ENCODE measurements at regions not wholly inside any gene's neighbourhood (a gene's known extent, or its start where the extent isn't known, plus 50 kb on each side); places are given as distances from the start of the nearest gene placed in this dataset.

DNA sequence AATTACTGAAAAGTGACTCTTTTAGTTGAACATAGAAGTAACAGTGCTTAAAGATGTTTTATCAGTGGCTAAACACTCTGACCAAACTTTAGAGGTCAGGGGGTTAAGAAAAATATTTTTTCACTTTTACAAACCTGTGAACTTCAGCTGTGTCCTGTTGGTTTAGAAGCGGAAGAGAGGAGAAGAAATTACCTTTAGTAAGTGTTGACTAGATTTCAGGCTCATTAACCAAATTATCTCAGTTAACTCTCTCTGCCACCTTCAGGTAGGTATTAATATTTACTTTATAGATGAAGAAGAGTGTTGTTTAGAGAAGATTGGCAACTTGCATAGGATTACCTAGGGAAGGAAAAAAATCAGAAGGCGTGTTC, 151.9 kb upstream of the CMC1 start:
- H3K4me1 ChIP-seq (replicated peaks in 1 of 2), result no peaks in the 10 kb centered on the region
- 82 to 91% (median 85%) methylated on average over 2 of the region's 2 CpGs for WGBS, 4 donors
- DNase-seq, result no peak
- TF ChIP-seq POLR2A (IDR thresholded peaks at IDR 0.05), result no peak
- TF ChIP-seq, protein P1, sequence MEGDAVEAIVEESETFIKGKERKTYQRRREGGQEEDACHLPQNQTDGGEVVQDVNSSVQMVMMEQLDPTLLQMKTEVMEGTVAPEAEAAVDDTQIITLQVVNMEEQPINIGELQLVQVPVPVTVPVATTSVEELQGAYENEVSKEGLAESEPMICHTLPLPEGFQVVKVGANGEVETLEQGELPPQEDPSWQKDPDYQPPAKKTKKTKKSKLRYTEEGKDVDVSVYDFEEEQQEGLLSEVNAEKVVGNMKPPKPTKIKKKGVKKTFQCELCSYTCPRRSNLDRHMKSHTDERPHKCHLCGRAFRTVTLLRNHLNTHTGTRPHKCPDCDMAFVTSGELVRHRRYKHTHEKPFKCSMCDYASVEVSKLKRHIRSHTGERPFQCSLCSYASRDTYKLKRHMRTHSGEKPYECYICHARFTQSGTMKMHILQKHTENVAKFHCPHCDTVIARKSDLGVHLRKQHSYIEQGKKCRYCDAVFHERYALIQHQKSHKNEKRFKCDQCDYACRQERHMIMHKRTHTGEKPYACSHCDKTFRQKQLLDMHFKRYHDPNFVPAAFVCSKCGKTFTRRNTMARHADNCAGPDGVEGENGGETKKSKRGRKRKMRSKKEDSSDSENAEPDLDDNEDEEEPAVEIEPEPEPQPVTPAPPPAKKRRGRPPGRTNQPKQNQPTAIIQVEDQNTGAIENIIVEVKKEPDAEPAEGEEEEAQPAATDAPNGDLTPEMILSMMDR (IDR thresholded peaks at IDR 0.05), result no peak
- intact Hi-C loops (cut with DNase I), result no loop called here
- no peaks in the 10 kb centered on the region for H3K9me3 ChIP-seq (replicated peaks in 1 of 3)
- H3K4me3 ChIP-seq, result no peak overlapping the region
- H3K36me3 ChIP-seq (replicated peaks in 1 of 2), result no peaks in the 10 kb centered on the region
- no peak overlapping the region for H3K27ac ChIP-seq
- no peaks in the 10 kb centered on the region for H3K27me3 ChIP-seq

- Histone ChIP-seq H3K27ac (no peak overlapping the region), H3K4me3 (no peak overlapping the region), H3K9me3 (replicated peaks in 1 of 3) (no peaks in the 10 kb centered on the region), H3K4me1 (replicated peaks in 1 of 2) (no peaks in the 10 kb centered on the region), H3K27me3 (no peaks in the 10 kb centered on the region), H3K36me3 (replicated peaks in 1 of 2) (no peaks in the 10 kb centered on the region)
- no peak for DNase-seq
- WGBS, 4 donors, result 87 to 93% (median 88%) methylated on average over 2 of the region's 2 CpGs
- TF ChIP-seq, protein P1 (IDR thresholded peaks at IDR 0.05), result no peak
- TF ChIP-seq POLR2A (IDR thresholded peaks at IDR 0.05), result no peak
- intact Hi-C loops (cut with DNase I), result no loop called here
Observed at GRCh38 chr3:28099296-28099695, 142.1 kb upstream of the CMC1 start.

GRCh38 chr3:28101705-28102104, 139.7 kb upstream of the CMC1 start:
- WGBS, 4 donors, result 43 to 69% (median 60%) methylated on average over 1 of the region's 1 CpG
- no peak for DNase-seq
- Histone ChIP-seq H3K9me3 (replicated peaks in 1 of 3) (no peaks in the 10 kb centered on the region), H3K4me1 (replicated peaks in 1 of 2) (no peaks in the 10 kb centered on the region), H3K27me3 (no peaks in the 10 kb centered on the region), H3K36me3 (replicated peaks in 1 of 2) (no peaks in the 10 kb centered on the region), H3K27ac (no peak overlapping the region), H3K4me3 (no peak overlapping the region)
- intact Hi-C loops (cut with DNase I), result no loop called here
- no peak for TF ChIP-seq POLR2A (IDR thresholded peaks at IDR 0.05)
- TF ChIP-seq, protein P1 (IDR thresholded peaks at IDR 0.05), result no peak

- H3K4me1 ChIP-seq (replicated peaks in 1 of 2), result no peaks in the 10 kb centered on the region
- WGBS, 4 donors, result 48 to 65% (median 51%) methylated on average over 3 of the region's 3 CpGs
Observed at GRCh38 chr3:28103861-28104260, 137.6 kb upstream of the CMC1 start.

More at GRCh38 chr3:28103861-28104260, 137.6 kb upstream of the CMC1 start:
- Histone ChIP-seq H3K27me3 (no peaks in the 10 kb centered on the region), H3K27ac (no peak overlapping the region), H3K36me3 (replicated peaks in 1 of 2) (no peaks in the 10 kb centered on the region), H3K4me3 (no peak overlapping the region), H3K9me3 (replicated peaks in 1 of 3) (no peaks in the 10 kb centered on the region)
- no peak for DNase-seq
- intact Hi-C loops (cut with DNase I), result no loop called here
- TF ChIP-seq POLR2A (IDR thresholded peaks at IDR 0.05), result no peak
- TF ChIP-seq, protein P1 (IDR thresholded peaks at IDR 0.05), result no peak

Measured in adrenal gland (tissue), 9 donors.